DMS153 (cell line): ENCODE measurements at regions not wholly inside any gene's neighbourhood (a gene's known extent, or its start where the extent isn't known, plus 50 kb on each side); places are given as distances from the start of the nearest gene placed in this dataset.
"Not testable (repeated sequence)": the region's sequence is repeated elsewhere in the genome, so short reads cannot be mapped to it uniquely, and the experiment has no call there.

Experiments used
- DNase-seq: peaks from one replicate; lab custom pipeline; 2025; lab: John Stamatoyannopoulos, UW

DNA sequence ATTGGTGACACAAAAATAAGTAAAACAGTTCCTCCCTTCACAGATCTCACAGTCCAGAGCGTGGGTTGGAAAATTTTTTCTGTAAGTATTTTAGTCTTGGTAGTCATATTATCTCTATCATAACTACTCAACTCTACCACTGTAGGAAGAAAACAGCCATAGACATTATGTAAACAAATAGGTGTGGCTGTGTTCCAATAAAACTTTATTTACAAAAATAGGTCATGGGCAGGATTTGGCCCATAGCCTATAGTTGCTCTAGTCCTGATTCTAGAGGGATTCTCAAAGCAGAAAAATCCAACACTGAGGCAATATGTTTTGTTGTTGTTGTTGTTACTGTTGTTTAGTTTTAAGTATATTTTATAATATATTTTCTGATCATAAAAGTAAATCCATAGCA, 206.1 kb upstream of the GADL1 start:
- DNase-seq, result no peak

DNA sequence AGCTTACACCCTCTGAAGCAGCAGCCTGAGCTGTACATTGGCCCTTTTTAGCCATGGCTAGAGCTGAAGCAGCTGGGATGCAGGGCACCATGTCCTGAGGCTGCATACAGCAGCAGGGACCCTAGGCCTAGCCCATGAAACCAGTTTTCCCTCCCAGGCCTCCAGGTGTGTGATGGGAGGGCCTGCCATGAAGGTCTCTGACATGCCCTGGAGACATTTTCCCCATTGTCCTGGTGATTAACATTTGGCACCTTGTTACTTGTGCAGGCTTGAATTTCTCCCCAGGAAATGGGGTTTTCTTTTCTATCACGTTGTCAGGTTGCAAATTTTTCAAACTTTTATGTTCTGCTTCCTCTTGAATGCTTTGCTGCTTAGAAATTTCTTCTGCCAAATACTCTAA, 206.8 kb upstream of the GADL1 start:
- DNase-seq, result not testable (repeated sequence)

DNA sequence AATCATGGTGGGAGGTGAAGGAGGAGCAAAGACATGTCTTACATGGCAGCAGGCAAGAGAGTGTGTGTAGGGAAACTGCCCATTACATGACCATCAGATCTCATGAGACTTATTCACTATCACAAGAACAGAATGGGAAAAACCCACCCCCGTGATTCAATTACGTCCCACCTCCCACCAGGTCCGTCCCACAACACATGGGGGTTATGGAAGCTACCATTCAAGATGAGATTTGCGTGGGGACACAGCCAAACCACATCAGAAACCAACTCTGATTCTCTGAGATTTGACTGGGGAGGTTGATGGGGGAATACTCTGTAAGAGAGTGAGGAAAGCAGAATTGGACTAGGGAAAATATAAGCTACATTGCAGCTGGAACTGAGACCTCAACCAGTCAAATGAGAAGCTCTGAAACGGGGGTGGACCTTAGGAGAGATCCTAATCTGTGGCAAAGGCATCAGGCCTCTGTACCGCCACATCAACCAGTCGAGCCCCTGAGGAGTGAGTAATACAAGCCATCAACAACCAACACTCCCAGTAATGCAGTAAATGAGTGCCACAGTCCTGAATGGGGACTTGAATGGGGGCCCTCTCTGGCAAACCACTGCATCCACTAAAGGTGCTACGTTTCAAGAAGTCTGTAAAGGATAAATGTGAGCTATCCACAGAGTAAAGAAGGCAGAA, 207.9 kb upstream of the GADL1 start:
- DNase-seq, result no peak

DNA sequence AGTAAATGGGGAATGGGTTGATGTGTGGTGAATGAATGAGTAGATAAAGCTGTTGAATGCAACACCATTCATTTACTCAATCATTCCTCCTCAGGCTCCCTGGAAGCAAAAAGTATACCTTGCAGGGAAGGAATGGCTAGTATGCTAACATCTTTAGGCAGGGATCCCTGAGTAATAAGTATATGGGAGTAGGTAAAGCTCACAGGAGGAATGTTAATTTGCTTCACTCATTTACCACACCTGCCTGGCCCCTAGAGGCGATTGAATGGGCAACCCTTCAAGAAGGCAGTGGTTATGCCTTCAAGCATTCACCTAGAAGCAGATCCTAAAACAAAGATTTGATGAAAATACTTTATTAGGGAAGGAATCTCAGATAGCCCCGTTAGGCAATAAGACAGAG, 208.7 kb upstream of the GADL1 start:
- no peak for DNase-seq

DNA sequence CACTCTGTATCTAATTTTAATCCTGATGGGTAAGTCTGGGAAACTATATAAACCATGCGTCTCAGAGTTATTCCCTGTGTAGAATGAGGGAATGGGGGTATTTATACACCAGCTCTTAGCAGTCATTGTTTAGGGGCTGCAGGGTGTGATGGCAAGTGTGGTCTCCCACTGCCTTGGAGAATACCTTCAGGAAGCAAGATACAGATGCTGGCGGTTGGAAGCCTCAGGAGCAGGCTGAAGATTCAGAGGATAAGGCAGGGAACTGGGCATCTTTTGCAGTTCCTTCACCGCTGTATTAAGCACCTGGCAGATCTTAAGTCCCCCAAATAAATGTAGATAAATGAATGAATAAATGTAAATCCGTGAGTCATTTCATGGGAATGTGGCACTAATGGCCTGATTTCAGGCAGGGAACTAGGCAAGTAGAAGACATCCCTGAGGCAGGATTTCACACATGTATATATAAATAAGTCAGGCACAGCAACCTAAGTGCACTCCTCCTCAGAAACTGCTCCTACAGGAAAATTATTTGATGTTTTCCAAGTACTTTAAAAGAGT, 209.2 kb upstream of the GADL1 start:
- no peak for DNase-seq

DNA sequence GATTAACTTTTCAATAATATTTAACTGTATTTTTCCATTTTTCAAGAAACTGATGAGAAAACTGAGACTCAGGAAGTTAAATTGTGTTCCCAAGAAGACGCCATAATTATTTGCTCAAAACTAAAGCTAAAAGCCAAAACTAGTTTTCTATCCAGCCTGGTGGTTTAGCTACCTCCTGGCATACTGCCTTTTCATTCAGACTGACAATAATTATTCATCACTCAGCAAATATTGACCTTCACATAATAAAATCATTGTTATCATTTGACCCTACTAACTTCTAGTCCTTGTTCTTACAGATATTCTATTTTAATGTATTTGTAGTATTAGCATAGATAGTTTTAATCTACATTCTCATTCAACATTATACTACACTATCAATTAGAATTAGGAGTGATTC, 210.6 kb upstream of the GADL1 start:
- no peak for DNase-seq

DNA sequence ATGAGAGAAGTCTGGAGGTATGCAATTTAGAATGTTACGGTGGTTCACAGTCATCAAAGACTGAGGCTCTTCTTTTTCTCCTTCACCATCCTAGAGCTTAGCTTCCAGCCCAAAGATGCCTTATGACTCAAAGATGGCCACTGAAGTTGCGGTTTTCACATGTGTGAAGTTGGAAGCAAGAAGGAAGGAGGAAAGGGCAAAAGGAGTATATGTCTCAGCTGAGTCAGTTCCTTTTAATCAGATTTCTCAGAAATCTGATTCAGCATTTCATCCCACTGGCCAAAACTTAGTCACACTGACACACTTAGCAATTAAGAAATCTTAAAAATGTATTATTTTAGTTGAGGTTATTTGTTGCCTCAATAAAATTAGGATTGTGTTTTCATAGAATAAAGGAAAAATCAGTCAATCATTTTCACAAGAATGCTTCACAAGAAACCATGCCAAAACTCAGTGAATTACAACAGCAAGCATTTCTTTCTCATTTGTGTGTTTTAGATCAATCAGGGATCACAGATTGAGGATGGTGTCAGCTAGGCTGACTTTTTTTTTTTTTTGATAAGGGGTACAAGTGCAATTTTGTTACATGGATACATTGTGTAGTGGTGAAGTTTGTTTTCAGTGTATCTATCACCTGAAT, 211.1 kb upstream of the GADL1 start:
- DNase-seq, result no peak

DNA sequence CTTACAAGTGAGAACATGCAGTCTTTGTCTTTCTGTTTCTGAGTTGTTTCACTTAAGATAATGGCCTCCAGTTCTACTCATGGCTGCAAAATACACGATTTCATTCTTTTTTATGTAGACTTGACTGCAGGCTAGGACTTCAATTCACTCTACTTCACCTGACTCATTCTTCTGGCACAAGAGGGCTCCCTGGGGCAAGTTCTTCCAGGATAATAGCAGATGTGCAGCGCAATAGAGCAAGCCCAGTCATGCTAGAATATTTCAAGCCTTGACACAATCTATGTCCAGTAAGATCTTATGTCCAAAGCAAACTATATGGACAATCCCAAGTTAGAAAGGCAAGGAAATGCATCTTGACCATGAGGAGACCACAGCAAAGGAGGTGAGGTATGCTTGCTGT, 211.7 kb upstream of the GADL1 start:
- DNase-seq, result no peak

DNA sequence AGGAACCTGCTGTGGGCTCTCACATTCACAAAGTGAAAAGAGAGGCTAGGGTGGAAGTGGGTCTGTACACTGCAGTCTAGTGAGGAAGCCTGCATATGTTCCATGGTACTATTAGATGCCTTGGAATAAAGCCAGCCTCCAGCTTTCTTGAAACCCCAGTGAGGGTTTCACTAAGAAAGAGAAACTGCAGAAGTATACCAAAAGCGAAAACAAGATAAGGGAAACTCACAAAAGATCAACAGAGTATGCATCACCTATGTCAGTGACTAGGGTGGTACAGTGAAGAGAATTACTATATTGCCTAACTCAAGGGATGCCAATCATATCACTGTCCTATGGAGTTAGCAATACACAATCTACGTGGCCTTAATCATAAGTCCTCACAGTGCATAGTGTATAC, 212.5 kb upstream of the GADL1 start:
- DNase-seq, result no peak

DNA sequence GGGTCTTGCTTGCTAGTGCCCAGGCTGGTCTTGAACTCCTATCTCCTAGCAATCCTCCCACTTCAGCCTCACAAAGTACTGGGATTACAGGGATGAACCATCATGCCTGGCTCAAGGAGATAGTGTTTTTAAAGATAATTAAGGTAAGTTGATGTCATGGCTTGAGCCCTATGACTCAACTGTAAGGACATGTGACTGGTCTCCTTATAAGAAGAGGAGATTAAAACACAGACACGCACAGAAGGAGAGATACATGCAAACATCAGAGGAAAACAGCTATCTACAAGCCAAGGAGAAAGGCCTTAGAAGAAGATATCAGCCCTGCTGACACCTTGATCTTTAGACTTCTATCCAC, 220.4 kb upstream of the GADL1 start:
- no peak for DNase-seq

DNA sequence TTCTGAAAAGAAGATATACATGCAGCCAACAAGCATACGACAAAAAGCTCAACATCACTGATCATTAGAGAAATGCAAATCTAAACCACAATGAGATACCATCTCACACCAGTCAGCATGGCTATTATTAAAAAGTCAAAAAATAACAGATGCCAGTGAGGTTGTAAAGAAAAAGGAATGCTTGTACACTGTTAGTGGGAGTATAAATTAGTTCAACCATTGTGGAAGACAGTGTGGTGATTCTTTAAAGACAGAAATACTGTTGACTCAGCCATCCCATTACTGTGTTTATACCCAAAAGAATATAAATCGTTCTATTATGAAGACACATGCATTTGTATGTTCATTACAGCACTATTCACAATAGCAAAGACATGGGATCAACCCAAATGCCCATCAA, 221.1 kb upstream of the GADL1 start:
- not testable (repeated sequence) for DNase-seq

DNA sequence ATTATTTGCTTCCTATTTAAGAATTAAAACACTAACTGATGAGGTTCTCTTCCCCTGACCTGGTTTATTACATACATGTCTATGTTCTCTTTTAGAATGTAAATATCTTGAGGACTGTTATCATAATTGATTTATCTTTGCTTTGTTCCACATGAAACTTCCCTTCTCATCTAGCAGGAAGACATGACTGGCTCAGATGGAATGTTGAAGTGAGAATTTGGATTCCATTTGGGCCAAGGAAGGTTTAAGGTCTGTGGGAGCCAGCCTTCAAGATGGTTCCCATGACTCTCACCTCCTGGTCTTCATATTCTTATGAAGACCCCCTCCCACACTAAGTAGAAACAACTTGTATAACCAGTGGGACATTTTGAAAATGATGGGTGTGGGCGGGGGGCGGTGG, 222.2 kb upstream of the GADL1 start:
- no peak for DNase-seq

DNA sequence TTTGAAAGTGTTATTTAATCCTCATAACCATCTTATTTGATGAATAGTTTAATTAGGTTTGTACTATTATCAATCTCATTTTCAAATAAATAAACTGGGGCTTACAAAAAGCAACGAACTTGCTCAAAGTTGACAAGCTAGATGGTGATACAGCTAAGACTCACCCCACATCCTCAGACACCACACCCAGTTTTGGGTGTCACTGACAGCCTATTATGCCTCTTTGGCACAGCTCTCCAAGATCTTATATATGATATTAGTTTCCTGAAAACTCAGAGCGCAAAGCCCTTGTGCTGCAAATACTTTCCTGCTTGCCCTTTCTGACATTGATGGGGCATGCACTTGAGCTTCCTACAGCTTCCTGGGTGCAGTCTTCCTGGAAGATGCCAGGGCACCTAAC, 223.4 kb upstream of the GADL1 start:
- no peak for DNase-seq

DNA sequence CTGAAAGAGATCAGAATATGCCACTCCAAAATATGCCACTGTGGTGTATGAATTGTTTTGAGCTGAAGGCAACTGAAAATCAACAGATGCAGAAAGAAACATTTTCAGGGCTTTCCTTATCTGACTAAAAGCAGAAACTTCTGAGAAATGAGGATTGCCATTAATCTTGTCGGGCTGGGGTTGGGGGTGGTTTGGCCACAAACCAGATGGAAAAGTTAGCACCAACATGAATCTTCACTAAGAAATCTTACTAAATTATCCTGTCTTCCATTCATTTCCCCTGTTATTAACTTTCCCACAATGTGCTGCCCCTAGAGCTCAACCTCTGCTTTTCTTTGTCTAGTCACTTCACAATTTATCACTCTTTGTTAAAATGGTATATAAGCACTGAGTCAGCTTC, 229.9 kb upstream of the GADL1 start:
- no peak for DNase-seq

DNA sequence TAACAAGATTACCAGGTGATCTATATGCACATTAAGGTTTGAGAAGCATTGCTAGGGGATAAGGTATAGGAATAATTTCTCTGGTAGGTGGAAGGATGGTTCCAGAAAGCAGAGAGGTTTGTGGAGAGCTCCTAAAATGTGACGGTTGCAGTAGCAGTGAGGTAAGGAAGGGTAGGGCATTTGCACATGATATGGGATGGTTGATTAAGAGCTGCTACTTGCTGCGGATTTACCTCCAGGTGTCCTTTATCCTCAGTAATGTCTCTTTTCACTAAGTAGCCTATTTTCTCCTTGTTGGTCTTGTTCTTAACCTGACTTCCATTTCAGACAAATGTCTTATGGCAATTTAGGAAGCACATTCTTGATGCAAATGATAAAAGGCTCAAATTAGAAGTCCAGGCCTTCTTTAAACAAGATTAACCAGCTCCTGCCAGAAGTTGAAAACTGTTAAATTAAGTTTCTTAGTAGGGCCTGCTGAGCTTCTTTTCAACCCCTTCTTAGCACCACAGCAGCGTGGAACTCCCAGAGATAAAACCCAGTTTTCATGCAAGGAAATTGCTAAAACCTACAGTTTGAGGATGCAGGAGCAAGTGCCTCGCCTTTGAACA, 231.1 kb upstream of the GADL1 start:
- DNase-seq, result no peak

DNA sequence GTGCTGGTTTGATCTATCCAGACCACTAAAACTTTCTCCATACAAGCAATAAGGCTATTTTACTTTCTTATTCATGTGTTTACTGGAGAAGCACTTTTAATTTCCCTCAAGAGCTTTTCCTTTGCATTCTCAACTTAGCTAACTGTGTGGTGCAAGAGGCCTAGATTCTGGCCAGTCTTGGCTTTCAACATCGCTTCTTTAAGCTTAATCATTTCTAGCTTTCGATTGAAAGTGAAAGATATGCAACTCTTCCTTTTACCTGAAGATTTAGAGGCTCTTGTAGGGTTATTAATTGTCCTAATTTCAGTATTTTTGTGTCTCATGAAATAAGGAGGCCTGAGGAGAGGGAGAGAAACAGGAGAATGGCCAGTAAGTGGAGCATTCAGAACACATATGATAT, 234.8 kb upstream of the GADL1 start:
- no peak for DNase-seq

DNA sequence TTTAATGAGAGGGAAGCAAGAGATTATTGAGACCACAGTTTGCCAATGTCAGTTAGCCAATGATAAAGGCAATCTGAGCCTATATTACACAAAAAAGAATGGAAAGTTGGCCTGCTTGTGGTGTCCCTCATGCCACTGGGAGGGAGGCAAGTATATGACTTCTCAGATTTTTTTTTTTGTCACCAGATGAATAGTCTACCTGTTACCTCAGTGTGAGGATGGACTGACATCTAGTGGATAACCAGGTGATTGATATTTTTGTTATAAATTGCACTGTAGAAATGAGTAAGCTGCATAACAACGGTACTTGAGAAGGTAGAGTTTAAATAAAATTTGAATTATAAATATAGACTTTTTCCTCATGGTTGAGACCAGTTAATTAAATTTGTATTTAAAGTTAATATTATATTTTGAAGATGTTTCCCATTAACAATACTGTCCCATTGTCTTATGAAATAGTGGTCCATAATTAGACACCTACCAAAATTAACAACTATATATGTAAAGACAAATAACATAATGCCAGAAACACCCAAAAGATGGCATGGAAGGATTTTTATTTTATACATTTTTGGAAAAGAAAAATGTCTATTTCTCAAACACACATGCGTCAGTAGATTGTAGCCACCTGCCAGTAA, 237.8 kb upstream of the GADL1 start:
- no peak for DNase-seq

DNA sequence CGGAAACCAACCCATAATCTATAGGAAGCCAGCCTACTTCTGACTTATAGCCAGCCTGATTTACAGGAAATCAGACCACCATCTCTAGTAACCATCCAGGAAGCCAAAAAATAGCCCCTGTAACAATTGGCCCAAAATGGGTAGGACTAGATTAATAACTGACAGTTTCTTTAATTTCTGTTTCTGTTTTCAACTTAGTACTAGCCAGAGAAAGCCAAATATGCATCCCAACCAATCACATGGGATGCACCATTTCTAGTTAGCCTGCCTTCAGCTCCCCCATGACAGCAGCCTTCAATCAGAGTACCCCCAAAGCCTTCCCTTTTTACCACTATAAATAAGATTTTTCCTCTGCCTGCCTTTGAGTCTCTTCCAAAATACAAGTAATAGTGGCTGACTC, 239.1 kb upstream of the GADL1 start:
- DNase-seq, result no peak

DNA sequence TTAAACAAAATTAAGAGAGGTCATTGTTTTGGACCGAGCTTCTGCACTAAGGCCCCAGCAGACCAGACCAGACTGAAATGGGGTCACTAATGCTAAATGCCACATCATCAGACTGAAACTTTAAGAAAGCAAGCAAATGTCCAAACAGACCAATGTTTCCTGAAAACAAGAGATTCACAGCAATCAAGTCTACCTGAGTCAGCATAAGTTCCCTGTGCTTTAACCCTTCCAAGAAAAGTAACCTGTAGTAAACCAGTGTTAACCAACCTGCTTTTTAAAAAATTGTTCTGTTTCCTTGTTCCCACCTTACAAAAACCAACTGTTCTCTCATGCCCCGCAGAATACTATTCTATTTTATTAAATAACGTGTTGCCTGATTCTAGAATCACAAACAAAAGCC, 241.1 kb upstream of the GADL1 start:
- DNase-seq, result no peak

DNA sequence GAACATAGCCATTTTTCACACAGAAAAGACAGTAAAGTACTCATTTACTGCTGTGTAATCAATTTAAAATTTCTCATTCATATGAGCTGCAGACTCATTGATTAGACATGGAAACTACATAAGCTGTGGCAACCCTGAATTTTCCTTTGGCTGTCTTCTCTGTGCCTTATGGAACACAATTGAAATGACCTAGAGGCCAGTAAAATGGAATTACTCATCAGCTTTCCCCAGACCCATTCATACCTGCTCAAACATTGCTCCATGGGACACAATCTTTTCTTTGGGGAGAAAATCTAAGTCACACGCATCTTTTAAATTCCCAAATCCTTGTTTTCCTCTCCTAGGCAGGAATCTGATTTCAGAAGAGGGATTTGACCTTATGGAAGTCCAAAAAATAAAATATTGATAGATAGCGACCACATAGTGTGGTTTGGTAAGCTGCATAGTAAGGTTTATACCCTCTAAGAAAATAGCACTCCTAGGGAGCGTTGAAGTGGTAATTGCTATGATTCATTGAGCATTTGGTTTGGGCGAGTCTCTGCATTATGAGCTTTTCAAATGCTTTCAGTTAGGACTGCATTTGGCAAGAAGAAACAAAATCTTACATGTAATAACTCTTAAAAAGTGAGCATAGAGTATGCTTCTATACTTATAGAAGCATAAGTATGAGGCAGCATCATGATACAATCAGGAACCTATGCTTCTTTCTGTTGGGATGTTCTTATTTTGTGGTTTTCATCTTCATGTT, 243.4 kb upstream of the GADL1 start:
- no peak for DNase-seq

DNA sequence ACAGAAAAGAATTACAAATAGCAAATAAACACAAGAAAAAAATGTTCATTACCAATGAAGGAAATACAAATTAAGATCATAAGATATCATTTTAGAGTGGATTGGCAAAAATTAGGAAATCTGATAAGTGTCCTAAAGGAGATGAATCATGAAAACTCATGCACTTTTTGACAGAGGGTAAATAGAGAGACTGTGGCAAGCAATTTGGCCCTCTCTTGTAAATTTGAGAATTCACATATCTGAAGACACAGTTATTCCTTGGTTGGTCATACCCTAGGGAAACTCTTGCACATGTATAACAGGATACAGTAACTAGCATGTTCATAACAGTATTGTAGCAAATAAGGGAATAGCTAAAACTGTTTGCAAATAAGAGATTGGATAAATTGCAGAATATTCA, 246.0 kb upstream of the GADL1 start:
- DNase-seq, result no peak

DNA sequence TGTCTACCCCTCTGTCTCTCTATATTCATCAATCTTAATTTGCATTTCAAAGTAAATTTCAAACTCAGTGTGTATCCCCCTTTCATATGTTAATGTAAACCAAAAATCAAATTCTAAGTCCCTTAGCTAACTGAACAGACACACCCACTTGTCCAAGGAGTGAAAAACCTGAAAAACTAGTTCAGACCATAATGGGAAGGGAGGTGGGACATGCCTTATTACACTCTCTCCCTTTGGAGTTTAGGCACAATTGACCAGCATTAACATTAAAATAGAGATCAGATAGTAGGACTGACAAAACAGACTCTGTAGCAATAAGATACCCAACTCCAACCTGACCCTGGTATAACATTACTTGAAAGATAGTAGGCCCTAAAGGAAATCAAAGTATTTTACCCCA, 247.7 kb upstream of the GADL1 start:
- DNase-seq, result no peak
